ENCODE measurements at regions not wholly inside any gene's neighbourhood (a gene's known extent, or its start where the extent isn't known, plus 50 kb on each side); places are given as distances from the start of the nearest gene placed in this dataset.

GRCh38 chr6:147677647-147678046 is 169.2 kb downstream of the SAMD5 start:
- Histone ChIP-seq H3K9me3 (no peaks in the 10 kb centered on the region), H3K27me3 (no peaks in the 10 kb centered on the region), H3K4me1 (no peaks in the 10 kb centered on the region), H3K4me3 (no peak overlapping the region), H3K36me3 (no peaks in the 10 kb centered on the region), H3K27ac (no peak overlapping the region)
- WGBS, 2 donors = 69 to 70% methylated on average over 4 of the region's 4 CpGs
- TF ChIP-seq CTCF (IDR thresholded peaks at IDR 0.05) (no peak), POLR2A (IDR thresholded peaks at IDR 0.05) (no peak)
- DNase-seq = no peak
- intact Hi-C loops (cut with DNase I) = no loop called here

- Histone ChIP-seq H3K9me3 (no peaks in the 10 kb centered on the region), H3K4me1 (no peaks in the 10 kb centered on the region), H3K36me3 (no peaks in the 10 kb centered on the region), H3K27me3 (no peaks in the 10 kb centered on the region), H3K4me3 (no peak overlapping the region), H3K27ac (no peak overlapping the region)
- intact Hi-C loops (cut with DNase I) = no loop called here
- TF ChIP-seq CTCF (IDR thresholded peaks at IDR 0.05) (no peak), POLR2A (IDR thresholded peaks at IDR 0.05) (no peak)
- WGBS, 2 donors = 30 to 40% methylated on average over 1 of the region's 1 CpG
- DNase-seq = no peak
These were observed 169.8 kb downstream of the SAMD5 start for GRCh38 chr6:147678253-147678652.

- TF ChIP-seq CTCF (IDR thresholded peaks at IDR 0.05) (no peak), POLR2A (IDR thresholded peaks at IDR 0.05) (no peak)
- H3K36me3 ChIP-seq = no peaks in the 10 kb centered on the region
- DNase-seq = no peak
- WGBS, 2 donors = 86 to 94% methylated on average over 4 of the region's 4 CpGs
- intact Hi-C loops (cut with DNase I) = no loop called here
- no peak overlapping the region for H3K27ac ChIP-seq
- no peaks in the 10 kb centered on the region for H3K27me3 ChIP-seq
- no peak overlapping the region for H3K4me3 ChIP-seq
- H3K4me1 ChIP-seq = no peaks in the 10 kb centered on the region
- no peaks in the 10 kb centered on the region for H3K9me3 ChIP-seq
These were observed 176.4 kb downstream of the SAMD5 start for GRCh38 chr6:147684906-147685305.

- H3K27ac ChIP-seq = no peak overlapping the region
- H3K27me3 ChIP-seq = no peaks in the 10 kb centered on the region
- H3K4me3 ChIP-seq = no peak overlapping the region
- DNase-seq = no peak
- intact Hi-C loops (cut with DNase I) = no loop called here
- no peak for TF ChIP-seq CTCF (IDR thresholded peaks at IDR 0.05)
- no peak for TF ChIP-seq POLR2A (IDR thresholded peaks at IDR 0.05)
- H3K36me3 ChIP-seq = no peaks in the 10 kb centered on the region
- H3K9me3 ChIP-seq = no peaks in the 10 kb centered on the region
- no peaks in the 10 kb centered on the region for H3K4me1 ChIP-seq
These were observed 180.9 kb downstream of the SAMD5 start for GRCh38 chr6:147689398-147689797.

GRCh38 chr6:147691446-147691845 is 183.0 kb downstream of the SAMD5 start:
- Histone ChIP-seq H3K36me3 (no peaks in the 10 kb centered on the region), H3K9me3 (no peaks in the 10 kb centered on the region), H3K4me3 (no peak overlapping the region), H3K27me3 (no peaks in the 10 kb centered on the region), H3K27ac (no peak overlapping the region), H3K4me1 (no peaks in the 10 kb centered on the region)
- 28 to 37% methylated on average over 2 of the region's 2 CpGs for WGBS, 2 donors
- DNase-seq = no peak
- TF ChIP-seq POLR2A (IDR thresholded peaks at IDR 0.05) = no peak
- TF ChIP-seq CTCF (IDR thresholded peaks at IDR 0.05) = no peak
- intact Hi-C loops (cut with DNase I) = no loop called here

All from esophagus squamous epithelium (tissue), 5 donors.